Memory B cell (primary cell): ENCODE measurements at regions not wholly inside any gene's neighbourhood (a gene's known extent, or its start where the extent isn't known, plus 50 kb on each side); places are given as distances from the start of the nearest gene placed in this dataset.
"Not testable (repeated sequence)": the region's sequence is repeated elsewhere in the genome, so short reads cannot be mapped to it uniquely, and the experiment has no call there.

ENCODE experiments used
- ATAC-seq: fragments of 150-1000 bp; cut with Tn5 transposase; 2 replicates; pipeline ENCODE4 v1.10.0; 2021; ENCODE audit warnings: low read depth, mild to moderate bottlenecking, moderate library complexity
- DNase-seq, 2 donors: peaks; one replicate each; pipeline ENCODE4 v3.0.0; 2022; ENCODE audit warnings: low spot score in 2 of 2
- H3K27ac Mint-ChIP-seq: one replicate; pipeline ENCODE4 v1.8.0; 2022; ENCODE audit warnings: mild to moderate bottlenecking, moderate library complexity, mixed read lengths
- H3K27me3 Mint-ChIP-seq: one replicate; pipeline ENCODE4 v1.8.0; 2022; ENCODE audit warnings: mixed read lengths
- H3K36me3 Mint-ChIP-seq: one replicate; pipeline ENCODE4 v1.8.0; 2022; ENCODE audit warnings: mild to moderate bottlenecking, mixed read lengths
- H3K4me1 Mint-ChIP-seq: one replicate; pipeline ENCODE4 v1.8.0; 2022; ENCODE audit warnings: mixed read lengths
- H3K4me3 Mint-ChIP-seq: one replicate; pipeline ENCODE4 v1.8.0; 2022; ENCODE audit warnings: mild to moderate bottlenecking, moderate library complexity, mixed read lengths
- H3K9me3 Mint-ChIP-seq: one replicate; pipeline ENCODE4 v1.8.0; 2022; ENCODE audit warnings: mixed read lengths

GRCh38 chr22:22178992-22179391 is 65.6 kb upstream of the VPREB1 start:
- Mint-ChIP-seq H3K9me3 (no peaks in the 10 kb centered on the region), H3K27ac (no peak overlapping the region), H3K36me3 (no peaks in the 10 kb centered on the region), H3K4me1 (peaks cover 26% of the 10 kb centered on the region), H3K27me3 (no peaks in the 10 kb centered on the region), H3K4me3 (no peak overlapping the region)
- DNase-seq (no peak), ATAC-seq (no peak)

DNA sequence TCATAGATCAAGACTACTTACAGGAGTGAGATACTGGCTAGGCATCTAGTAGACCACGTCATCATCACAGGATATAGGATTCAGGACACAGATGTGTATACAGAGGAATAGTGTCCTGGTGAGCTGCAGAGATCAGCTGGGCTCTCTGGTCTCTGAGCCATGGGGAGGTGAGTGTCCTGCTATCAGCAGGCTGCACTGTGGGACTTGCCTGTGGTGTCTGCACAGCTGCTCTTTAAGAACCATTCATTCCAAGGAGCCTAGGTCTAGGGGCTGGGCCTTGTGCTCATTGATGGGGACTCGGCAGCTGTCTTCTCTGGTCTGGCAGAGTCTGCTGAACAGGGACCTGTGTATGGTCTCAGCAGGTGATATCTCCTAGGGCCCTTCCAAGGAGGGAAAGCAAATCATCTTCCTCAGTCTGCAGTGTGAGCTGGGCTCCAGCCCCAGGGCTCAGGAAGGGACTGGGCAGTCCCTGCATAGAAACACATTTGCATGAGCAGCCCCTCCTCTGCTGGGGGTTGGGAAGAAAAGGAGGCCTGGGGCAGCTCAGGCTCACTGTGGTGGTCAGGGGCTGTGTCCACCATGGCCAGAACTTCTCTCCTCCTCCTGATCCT is 66.1 kb upstream of the VPREB1 start:
- Mint-ChIP-seq H3K27ac (no peak overlapping the region), H3K4me1 (peaks cover 26% of the 10 kb centered on the region), H3K4me3 (no peak overlapping the region), H3K27me3 (no peaks in the 10 kb centered on the region), H3K9me3 (no peaks in the 10 kb centered on the region), H3K36me3 (no peaks in the 10 kb centered on the region)
- ATAC-seq = no peak
- DNase-seq = no peak

DNA sequence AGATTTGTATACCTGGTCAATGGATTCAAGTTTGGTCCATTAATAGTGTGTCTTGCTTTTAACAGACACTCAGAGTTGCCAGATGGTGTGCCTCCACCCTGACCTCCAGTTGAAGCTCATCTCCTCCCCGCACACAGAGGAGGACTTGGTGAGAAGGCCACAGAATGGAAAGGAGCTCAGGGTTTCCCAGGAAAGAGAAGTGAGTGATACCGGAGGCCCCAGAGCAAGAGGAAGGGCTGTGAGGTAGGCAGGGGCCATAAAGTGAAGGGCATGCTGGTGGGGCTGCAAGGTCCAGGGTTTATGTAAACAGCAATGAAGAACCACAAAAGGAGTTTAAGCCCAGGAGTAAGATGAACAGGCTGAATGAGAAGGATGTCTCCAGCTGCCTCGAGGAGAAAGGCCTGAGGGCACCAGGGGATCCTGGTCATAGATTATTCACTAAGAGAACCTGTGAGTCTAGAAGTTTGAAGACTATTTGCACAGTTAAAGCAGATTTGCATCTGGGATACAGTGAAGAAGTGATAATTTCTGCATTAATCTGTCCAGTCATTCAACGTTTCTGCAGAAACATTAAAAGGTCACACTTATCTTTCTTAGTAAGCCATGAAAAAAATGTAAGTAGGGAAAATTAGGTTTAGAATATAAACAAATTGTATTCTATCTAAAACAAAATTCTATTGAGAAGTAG is 67.5 kb upstream of the VPREB1 start:
- Mint-ChIP-seq H3K36me3 (no peaks in the 10 kb centered on the region), H3K4me3 (no peak overlapping the region), H3K4me1 (peaks cover 17% of the 10 kb centered on the region), H3K27ac (no peak overlapping the region), H3K27me3 (no peaks in the 10 kb centered on the region), H3K9me3 (no peaks in the 10 kb centered on the region)
- DNase-seq (no peak), ATAC-seq (no peak)

GRCh38 chr22:22172896-22173628 is 71.5 kb upstream of the VPREB1 start:
- not testable (repeated sequence) for DNase-seq, ATAC-seq, H3K9me3 Mint-ChIP-seq, H3K36me3 Mint-ChIP-seq, H3K4me3 Mint-ChIP-seq, H3K27ac Mint-ChIP-seq, H3K27me3 Mint-ChIP-seq
- peaks cover 21% of the 10 kb centered on the region for H3K4me1 Mint-ChIP-seq

- DNase-seq (no peak), ATAC-seq (no peak)
- no peaks in the 10 kb centered on the region for H3K9me3 Mint-ChIP-seq
- H3K27ac Mint-ChIP-seq = no peak overlapping the region
- H3K27me3 Mint-ChIP-seq = no peaks in the 10 kb centered on the region
- peaks cover 30% of the 10 kb centered on the region for H3K4me1 Mint-ChIP-seq
- no peaks in the 10 kb centered on the region for H3K36me3 Mint-ChIP-seq
- H3K4me3 Mint-ChIP-seq = no peak overlapping the region
Observed at GRCh38 chr22:22171357-22172218, 73.0 kb upstream of the VPREB1 start.

- Mint-ChIP-seq H3K4me3 (no peak overlapping the region), H3K36me3 (no peaks in the 10 kb centered on the region), H3K27ac (peak overlapping the region; percentile 17), H3K27me3 (no peaks in the 10 kb centered on the region), H3K4me1 (peaks cover 43% of the 10 kb centered on the region), H3K9me3 (no peaks in the 10 kb centered on the region)
- DNase-seq (no peak), ATAC-seq (no peak)
Observed at GRCh38 chr22:22169923-22170322, 74.7 kb upstream of the VPREB1 start.

GRCh38 chr22:22168941-22169867 is 75.4 kb upstream of the VPREB1 start:
- DNase-seq = no peak
- Mint-ChIP-seq H3K36me3 (no peaks in the 10 kb centered on the region), H3K9me3 (no peaks in the 10 kb centered on the region), H3K4me3 (no peak overlapping the region), H3K4me1 (peaks cover 50% of the 10 kb centered on the region), H3K27me3 (no peaks in the 10 kb centered on the region), H3K27ac (peak overlapping the region; percentile 99)
- ATAC-seq = no peak

GRCh38 chr22:22168190-22168940 is 76.2 kb upstream of the VPREB1 start:
- H3K4me1 Mint-ChIP-seq = peaks cover 56% of the 10 kb centered on the region
- no peaks in the 10 kb centered on the region for H3K27me3 Mint-ChIP-seq
- H3K36me3 Mint-ChIP-seq = no peaks in the 10 kb centered on the region
- H3K27ac Mint-ChIP-seq = peak overlapping the region; percentile 99
- peak; percentile 37 to 40 for DNase-seq
- H3K4me3 Mint-ChIP-seq = peak overlapping the region; percentile 85
- no peaks in the 10 kb centered on the region for H3K9me3 Mint-ChIP-seq
- peak; percentile 61 for ATAC-seq

GRCh38 chr22:22167791-22168189 is 76.8 kb upstream of the VPREB1 start:
- peak; percentile 63 to 85 for DNase-seq
- ATAC-seq = peak; percentile 91
- Mint-ChIP-seq H3K4me1 (peaks cover 59% of the 10 kb centered on the region), H3K9me3 (no peaks in the 10 kb centered on the region), H3K4me3 (peak overlapping the region; percentile 85), H3K27me3 (no peaks in the 10 kb centered on the region), H3K27ac (peak overlapping the region; percentile 99), H3K36me3 (no peaks in the 10 kb centered on the region)

DNA sequence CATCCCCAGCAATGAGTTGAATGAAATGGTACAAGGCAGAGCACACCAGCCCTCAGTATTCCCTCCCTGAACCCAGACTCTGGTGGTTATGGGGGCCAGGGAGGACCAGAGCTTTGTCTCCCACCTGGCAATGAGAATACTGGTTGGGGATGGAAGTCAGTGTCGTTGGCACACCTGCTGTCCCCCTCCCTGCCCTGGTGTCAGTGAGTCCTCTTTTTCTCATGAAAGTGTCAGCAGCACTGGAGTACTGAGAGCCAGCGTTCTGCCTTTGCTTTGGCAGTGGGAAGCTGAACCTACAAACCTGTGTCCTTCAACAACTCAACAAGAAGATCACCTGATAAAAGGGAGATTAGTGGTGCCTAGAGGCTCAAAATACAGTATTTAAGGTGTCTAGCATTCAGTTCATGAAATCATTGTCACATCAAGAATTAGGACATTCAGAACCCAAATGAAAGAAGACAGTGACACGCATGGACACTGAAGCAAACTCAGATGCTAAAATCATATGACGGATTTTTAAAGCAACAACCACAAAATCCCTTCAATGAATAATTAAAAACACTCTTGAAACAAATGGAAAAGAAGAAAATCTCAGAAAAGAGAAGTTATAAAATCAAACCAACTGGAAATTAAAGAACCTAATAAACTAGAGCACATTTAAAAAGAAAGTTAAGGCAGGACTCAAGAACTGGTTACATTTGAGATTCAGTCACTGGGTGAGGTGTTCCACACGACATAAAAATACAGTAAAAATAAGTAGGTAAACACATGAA is 77.5 kb upstream of the VPREB1 start:
- Mint-ChIP-seq H3K27ac (peak overlapping the region; percentile 99), H3K27me3 (no peaks in the 10 kb centered on the region), H3K4me1 (peaks cover 62% of the 10 kb centered on the region), H3K4me3 (peak overlapping the region; percentile 85), H3K36me3 (no peaks in the 10 kb centered on the region), H3K9me3 (no peaks in the 10 kb centered on the region)
- DNase-seq (no peak), ATAC-seq (no peak)

- ATAC-seq (no peak), DNase-seq (no peak)
- Mint-ChIP-seq H3K4me1 (peaks cover 62% of the 10 kb centered on the region), H3K27me3 (no peaks in the 10 kb centered on the region), H3K36me3 (no peaks in the 10 kb centered on the region), H3K4me3 (peak overlapping the region; percentile 41), H3K9me3 (no peaks in the 10 kb centered on the region), H3K27ac (peak overlapping the region; percentile 99)
Observed at GRCh38 chr22:22165936-22166710, 78.5 kb upstream of the VPREB1 start.
